GM21528 (cell line): ENCODE measurements at regions not wholly inside any gene's neighbourhood (a gene's known extent, or its start where the extent isn't known, plus 50 kb on each side); places are given as distances from the start of the nearest gene placed in this dataset.

Experiments used
- ATAC-seq: cut with Tn5 transposase; IDR thresholded peaks from one replicate; pipeline ENCODE4 v1.9.1; 2021; ENCODE audit warnings: mild to moderate bottlenecking, moderate library complexity; ENCODE audit not compliant: unreplicated experiment, low FRiP score

GRCh38 chr10:71042216-71042615 is 153.9 kb upstream of the PCBD1 start:
- no peak for ATAC-seq

GRCh38 chr10:71042699-71043098 is 154.3 kb upstream of the PCBD1 start:
- ATAC-seq: no peak

- no peak for ATAC-seq
These were observed 155.5 kb upstream of the PCBD1 start for GRCh38 chr10:71043858-71044257.

GRCh38 chr10:71044720-71045119 is 156.4 kb upstream of the PCBD1 start:
- ATAC-seq: no peak

- ATAC-seq: no peak
These were observed 156.9 kb upstream of the PCBD1 start for GRCh38 chr10:71045204-71045809.

- ATAC-seq: no peak
These were observed 157.6 kb upstream of the PCBD1 start for GRCh38 chr10:71045936-71046335.

- ATAC-seq: no peak
These were observed 158.4 kb upstream of the PCBD1 start for GRCh38 chr10:71046747-71047146.

GRCh38 chr10:71048971-71049615 is 160.7 kb upstream of the PCBD1 start:
- ATAC-seq: no peak

GRCh38 chr10:71049994-71050393 is 161.6 kb upstream of the PCBD1 start:
- ATAC-seq: no peak

- ATAC-seq: no peak
These were observed 160.2 kb upstream of the UNC5B start for GRCh38 chr10:71052076-71052660.

GRCh38 chr10:71052708-71053107 is 159.7 kb upstream of the UNC5B start:
- ATAC-seq: no peak

- ATAC-seq: no peak
These were observed 159.0 kb upstream of the UNC5B start for GRCh38 chr10:71053169-71053895.

GRCh38 chr10:71058308-71058707 is 154.1 kb upstream of the UNC5B start:
- no peak for ATAC-seq

GRCh38 chr10:71059054-71059818 is 153.1 kb upstream of the UNC5B start:
- ATAC-seq: no peak

GRCh38 chr10:71059943-71060342 is 152.4 kb upstream of the UNC5B start:
- no peak for ATAC-seq

GRCh38 chr10:71060476-71061426 is 151.6 kb upstream of the UNC5B start:
- no peak for ATAC-seq

GRCh38 chr10:71061472-71061871 is 150.9 kb upstream of the UNC5B start:
- no peak for ATAC-seq

GRCh38 chr10:71062156-71062555 is 150.2 kb upstream of the UNC5B start:
- ATAC-seq: no peak

GRCh38 chr10:71063401-71063800 is 149.0 kb upstream of the UNC5B start:
- no peak for ATAC-seq
